Stimulated activated CD8-positive, alpha-beta memory T cell treated with anti-CD3 and anti-CD28 coated beads, Interleukin-4, amount 100 ng/mL, for 24 hours (primary cell): ENCODE measurements at regions not wholly inside any gene's neighbourhood (a gene's known extent, or its start where the extent isn't known, plus 50 kb on each side); places are given as distances from the start of the nearest gene placed in this dataset.

Experiments
- DNase-seq: peaks from one replicate; pipeline ENCODE4 v3.0.0-alpha.2; 2020; ENCODE audit warnings: low read depth

GRCh38 chr2:235303499-235304291 lies 190.1 kb upstream of the AGAP1 start:
- no peak for DNase-seq

GRCh38 chr2:235305678-235306077 lies 188.2 kb upstream of the AGAP1 start:
- DNase-seq = no peak

GRCh38 chr2:235311044-235311443 lies 182.8 kb upstream of the AGAP1 start:
- no peak for DNase-seq

- no peak for DNase-seq
Observed at GRCh38 chr2:235312571-235312970, 181.3 kb upstream of the AGAP1 start.

- no peak for DNase-seq
Observed at GRCh38 chr2:235314371-235314930, 179.4 kb upstream of the AGAP1 start.

GRCh38 chr2:235319095-235319494 lies 174.7 kb upstream of the AGAP1 start:
- DNase-seq = no peak

- DNase-seq = no peak
Observed at GRCh38 chr2:235320326-235320725, 173.5 kb upstream of the AGAP1 start.

GRCh38 chr2:235324324-235324723 lies 169.5 kb upstream of the AGAP1 start:
- no peak for DNase-seq

GRCh38 chr2:235325151-235325550 lies 168.7 kb upstream of the AGAP1 start:
- no peak for DNase-seq

- no peak for DNase-seq
Observed at GRCh38 chr2:235328991-235329390, 164.9 kb upstream of the AGAP1 start.

GRCh38 chr2:235330775-235331451 lies 162.9 kb upstream of the AGAP1 start:
- no peak for DNase-seq

- DNase-seq = no peak
Observed at GRCh38 chr2:235332240-235332890, 161.5 kb upstream of the AGAP1 start.

GRCh38 chr2:235333076-235333475 lies 160.8 kb upstream of the AGAP1 start:
- no peak for DNase-seq

GRCh38 chr2:235334179-235334578 lies 159.7 kb upstream of the AGAP1 start:
- no peak for DNase-seq

- no peak for DNase-seq
Observed at GRCh38 chr2:235343156-235343774, 150.6 kb upstream of the AGAP1 start.

GRCh38 chr2:235343869-235344268 lies 150.0 kb upstream of the AGAP1 start:
- no peak for DNase-seq

GRCh38 chr2:235345745-235346144 lies 148.1 kb upstream of the AGAP1 start:
- DNase-seq = no peak

- DNase-seq = no peak
Observed at GRCh38 chr2:235347691-235348090, 146.2 kb upstream of the AGAP1 start.

- no peak for DNase-seq
Observed at GRCh38 chr2:235348329-235348728, 145.5 kb upstream of the AGAP1 start.

- DNase-seq = no peak
Observed at GRCh38 chr2:235350234-235350633, 143.6 kb upstream of the AGAP1 start.

- no peak for DNase-seq
Observed at GRCh38 chr2:235352541-235352940, 141.3 kb upstream of the AGAP1 start.

- no peak for DNase-seq
Observed at GRCh38 chr2:235357881-235358280, 136.0 kb upstream of the AGAP1 start.
